ENCODE measurements at regions not wholly inside any gene's neighbourhood (a gene's known extent, or its start where the extent isn't known, plus 50 kb on each side); places are given as distances from the start of the nearest gene placed in this dataset.

GRCh38 chr3:188940573-188940932 lies 231.2 kb upstream of the TPRG1 start:
- CTCF ChIA-PET: no interaction called here
- POLR2A ChIA-PET: no interaction called here

GRCh38 chr3:188941103-188941502 lies 230.7 kb upstream of the TPRG1 start:
- CTCF ChIA-PET: interaction anchor here (1.4 kb wide), 1 partner anchor 24 kb away, joined by 3 read pairs; no protein-coding TSS in a partner anchor
- POLR2A ChIA-PET: no interaction called here

GRCh38 chr3:188942191-188942590 lies 229.6 kb upstream of the TPRG1 start:
- ChIA-PET CTCF (interaction anchor here (1.4 kb wide), 1 partner anchor 25 kb away, joined by 3 read pairs; no protein-coding TSS in a partner anchor), POLR2A (no interaction called here)

- POLR2A ChIA-PET: no interaction called here
- CTCF ChIA-PET: interaction anchor here (0.6 to 1.7 kb wide), 2 partner anchors 8 to 59 kb away, joined by 4 read pairs; no protein-coding TSS in a partner anchor
Observed at GRCh38 chr3:188943591-188943990, 228.2 kb upstream of the TPRG1 start.

GRCh38 chr3:188944108-188944507 lies 227.7 kb upstream of the TPRG1 start:
- CTCF ChIA-PET: interaction anchor here (1.3 to 1.7 kb wide), 2 partner anchors 9 to 1204 kb away, joined by 3 to 4 read pairs; no protein-coding TSS in a partner anchor
- POLR2A ChIA-PET: no interaction called here

- POLR2A ChIA-PET: no interaction called here
Observed at GRCh38 chr3:188946351-188947240, 225.2 kb upstream of the TPRG1 start.

GRCh38 chr3:188947401-188948280 lies 224.1 kb upstream of the TPRG1 start:
- ChIA-PET POLR2A (no interaction called here), CTCF (interaction anchor here (1.2 to 1.4 kb wide), 2 partner anchors 8 to 1207 kb away, joined by 3 to 4 read pairs; no protein-coding TSS in a partner anchor)

More at GRCh38 chr3:188946351-188947240, 225.2 kb upstream of the TPRG1 start:
- CTCF ChIA-PET: interaction anchor here (1.2 to 1.4 kb wide), 2 partner anchors 10 to 1206 kb away, joined by 3 to 4 read pairs; no protein-coding TSS in a partner anchor

GRCh38 chr3:188948281-188948996 lies 223.3 kb upstream of the TPRG1 start:
- ChIA-PET POLR2A (no interaction called here), CTCF (no interaction called here)

GRCh38 chr3:188948997-188949389 lies 222.8 kb upstream of the TPRG1 start:
- POLR2A ChIA-PET: no interaction called here

GRCh38 chr3:188949456-188949855 lies 222.3 kb upstream of the TPRG1 start:
- ChIA-PET POLR2A (no interaction called here), CTCF (no interaction called here)

More at GRCh38 chr3:188948997-188949389, 222.8 kb upstream of the TPRG1 start:
- CTCF ChIA-PET: no interaction called here

- ChIA-PET CTCF (interaction anchor here (0.7 to 6.5 kb wide), 3 partner anchors 1206 to 1211 kb away, joined by 3 to 96 read pairs (median 4); no protein-coding TSS in a partner anchor), POLR2A (interaction anchor here (1.2 kb wide), 1 partner anchor 1207 kb away, joined by 3 read pairs; no protein-coding TSS in a partner anchor)
Observed at GRCh38 chr3:188949996-188950395, 221.8 kb upstream of the TPRG1 start.

- ChIA-PET CTCF (interaction anchor here (0.7 to 6.5 kb wide), 4 partner anchors 158 to 1212 kb away, joined by 3 to 96 read pairs (median 4); no protein-coding TSS in a partner anchor), POLR2A (interaction anchor here (1.2 kb wide), 1 partner anchor 1207 kb away, joined by 3 read pairs; no protein-coding TSS in a partner anchor)
Observed at GRCh38 chr3:188950832-188951489, 220.8 kb upstream of the TPRG1 start.

GRCh38 chr3:188951734-188952133 lies 220.0 kb upstream of the TPRG1 start:
- ChIA-PET POLR2A (interaction anchor here (0.7 kb wide), 1 partner anchor 1212 kb away, joined by 3 read pairs; no protein-coding TSS in a partner anchor), CTCF (interaction anchor here (1.3 to 6.5 kb wide), 3 partner anchors 14 to 1213 kb away, joined by 3 to 96 read pairs (median 3); no protein-coding TSS in a partner anchor)

- ChIA-PET POLR2A (no interaction called here), CTCF (interaction anchor here (0.6 to 6.5 kb wide), 17 partner anchors 17 to 1216 kb away, joined by 3 to 96 read pairs (median 3); no protein-coding TSS in a partner anchor)
Observed at GRCh38 chr3:188954590-188955208, 217.1 kb upstream of the TPRG1 start.

GRCh38 chr3:188955919-188956318 lies 215.9 kb upstream of the TPRG1 start:
- CTCF ChIA-PET: interaction anchor here (0.6 to 6.5 kb wide), 5 partner anchors 9 to 1217 kb away, joined by 3 to 96 read pairs (median 4); partner anchors contain the start of gene BCL6
- POLR2A ChIA-PET: no interaction called here

- POLR2A ChIA-PET: interaction anchor here (0.6 kb wide), 1 partner anchor 1217 kb away, joined by 5 read pairs; no protein-coding TSS in a partner anchor
Observed at GRCh38 chr3:188956839-188957489, 214.8 kb upstream of the TPRG1 start.

GRCh38 chr3:188959013-188959412 lies 212.8 kb upstream of the TPRG1 start:
- ChIA-PET POLR2A (no interaction called here), CTCF (no interaction called here)

More at GRCh38 chr3:188956839-188957489, 214.8 kb upstream of the TPRG1 start:
- CTCF ChIA-PET: interaction anchor here (0.6 to 1.6 kb wide), 3 partner anchors 187 to 1212 kb away, joined by 3 to 5 read pairs (median 4); partner anchors contain the start of gene BCL6
